Limb (tissue), 2 donors: ENCODE measurements at regions not wholly inside any gene's neighbourhood (a gene's known extent, or its start where the extent isn't known, plus 50 kb on each side); places are given as distances from the start of the nearest gene placed in this dataset.
A peak's percentile ranks its signal among the peaks of the same experiment; 100 is the strongest.
"Not testable (repeated sequence)": the region's sequence is repeated elsewhere in the genome, so short reads cannot be mapped to it uniquely, and the experiment has no call there.

Experiments used
- DNase-seq, 2 donors: peaks; one replicate each; pipeline ENCODE4 v3.0.0-alpha.2; 2016; ENCODE audit errors: extremely low spot score in 2 of 2

- no peak for DNase-seq
Observed at GRCh38 chr16:52309446-52310416, 237.2 kb downstream of the TOX3 start.

- DNase-seq: no peak
Observed at GRCh38 chr16:52308051-52308450, 238.9 kb downstream of the TOX3 start.

GRCh38 chr16:52301026-52301425 is 245.9 kb downstream of the TOX3 start:
- DNase-seq: no peak

GRCh38 chr16:52298769-52299168 is 248.2 kb downstream of the TOX3 start:
- no peak for DNase-seq

- not testable (repeated sequence) for DNase-seq
Observed at GRCh38 chr16:52296706-52297315, 250.1 kb downstream of the TOX3 start.

GRCh38 chr16:52296076-52296475 is 250.9 kb downstream of the TOX3 start:
- DNase-seq: no peak

GRCh38 chr16:52294660-52295059 is 252.3 kb downstream of the TOX3 start:
- DNase-seq: no peak

- no peak for DNase-seq
Observed at GRCh38 chr16:52293204-52293603, 253.7 kb downstream of the TOX3 start.

GRCh38 chr16:52283584-52284375 is 263.2 kb downstream of the TOX3 start:
- no peak for DNase-seq

- no peak for DNase-seq
Observed at GRCh38 chr16:52283018-52283417, 263.9 kb downstream of the TOX3 start.

GRCh38 chr16:52280086-52280485 is 266.9 kb downstream of the TOX3 start:
- no peak for DNase-seq

- DNase-seq: no peak
Observed at GRCh38 chr16:52271088-52271750, 275.7 kb downstream of the TOX3 start.

- DNase-seq: peak in 1 of 2 donors; percentile 8
Observed at GRCh38 chr16:52265446-52265861, 281.5 kb downstream of the TOX3 start.

GRCh38 chr16:52257534-52257933 is 289.4 kb downstream of the TOX3 start:
- no peak for DNase-seq

- no peak for DNase-seq
Observed at GRCh38 chr16:52256310-52257078, 290.4 kb downstream of the TOX3 start.

GRCh38 chr16:52254746-52255145 is 292.2 kb downstream of the TOX3 start:
- no peak for DNase-seq

- DNase-seq: no peak
Observed at GRCh38 chr16:52252680-52253079, 294.3 kb downstream of the TOX3 start.

- no peak for DNase-seq
Observed at GRCh38 chr16:52251495-52251894, 295.4 kb downstream of the TOX3 start.

GRCh38 chr16:52247737-52248136 is 299.2 kb downstream of the TOX3 start:
- DNase-seq: no peak

GRCh38 chr16:52238710-52239109 is 308.2 kb downstream of the TOX3 start:
- no peak for DNase-seq

GRCh38 chr16:52237823-52238222 is 309.1 kb downstream of the TOX3 start:
- no peak for DNase-seq
